SK-N-SH (cell line): ENCODE measurements at regions not wholly inside any gene's neighbourhood (a gene's known extent, or its start where the extent isn't known, plus 50 kb on each side); places are given as distances from the start of the nearest gene placed in this dataset.

Experiments
- POLR2AphosphoS5 ChIP-seq: IDR thresholded peaks from 2 replicates; pipeline ENCODE4 v1.6.1; 2012; ENCODE audit warnings: low read depth, low read length
- RAD21 ChIP-seq: IDR thresholded peaks from 2 replicates; pipeline ENCODE4 v1.6.1; 2012; ENCODE audit warnings: mild to moderate bottlenecking, low read length
- SMC3 ChIP-seq: IDR thresholded peaks from 2 replicates; pipeline ENCODE4 v1.6.1; 2012; ENCODE audit warnings: low read depth, low read length, improper control_type of control experiment
- TF ChIP-seq, protein P1 (sequence below): fragments of 200-600 bp; sonication (generic); IDR thresholded peaks from 2 replicates; pipeline ENCODE4 v1.6.1; 2017; ENCODE audit warnings: antibody characterized with exemption, mild to moderate bottlenecking, moderate library complexity

DNA sequence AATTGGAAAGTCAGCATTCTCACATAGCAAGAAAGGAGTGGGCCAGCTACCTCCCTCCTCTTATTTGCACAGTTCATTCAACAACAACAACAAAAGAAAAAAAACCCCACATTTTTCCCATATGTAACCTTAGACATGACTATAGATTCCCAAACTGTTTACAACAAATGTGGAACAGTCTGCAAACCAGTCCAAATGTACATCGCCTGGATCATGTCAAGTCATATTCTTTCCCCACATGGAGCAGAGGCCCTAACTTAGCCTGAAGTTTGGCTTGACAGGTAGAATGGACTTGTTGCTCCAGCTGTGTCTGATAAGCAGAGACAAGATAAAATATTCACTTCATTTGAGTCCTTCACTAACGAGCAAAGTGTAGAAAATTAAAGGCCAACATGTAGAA is 81.7 kb upstream of the COL24A1 start:
- no peak for TF ChIP-seq SMC3
- no peak for TF ChIP-seq POLR2AphosphoS5
- TF ChIP-seq, protein P1, sequence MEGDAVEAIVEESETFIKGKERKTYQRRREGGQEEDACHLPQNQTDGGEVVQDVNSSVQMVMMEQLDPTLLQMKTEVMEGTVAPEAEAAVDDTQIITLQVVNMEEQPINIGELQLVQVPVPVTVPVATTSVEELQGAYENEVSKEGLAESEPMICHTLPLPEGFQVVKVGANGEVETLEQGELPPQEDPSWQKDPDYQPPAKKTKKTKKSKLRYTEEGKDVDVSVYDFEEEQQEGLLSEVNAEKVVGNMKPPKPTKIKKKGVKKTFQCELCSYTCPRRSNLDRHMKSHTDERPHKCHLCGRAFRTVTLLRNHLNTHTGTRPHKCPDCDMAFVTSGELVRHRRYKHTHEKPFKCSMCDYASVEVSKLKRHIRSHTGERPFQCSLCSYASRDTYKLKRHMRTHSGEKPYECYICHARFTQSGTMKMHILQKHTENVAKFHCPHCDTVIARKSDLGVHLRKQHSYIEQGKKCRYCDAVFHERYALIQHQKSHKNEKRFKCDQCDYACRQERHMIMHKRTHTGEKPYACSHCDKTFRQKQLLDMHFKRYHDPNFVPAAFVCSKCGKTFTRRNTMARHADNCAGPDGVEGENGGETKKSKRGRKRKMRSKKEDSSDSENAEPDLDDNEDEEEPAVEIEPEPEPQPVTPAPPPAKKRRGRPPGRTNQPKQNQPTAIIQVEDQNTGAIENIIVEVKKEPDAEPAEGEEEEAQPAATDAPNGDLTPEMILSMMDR = no peak
- no peak for TF ChIP-seq RAD21
